Astrocyte (in vitro differentiated cells and primary cell): ENCODE measurements at regions not wholly inside any gene's neighbourhood (a gene's known extent, or its start where the extent isn't known, plus 50 kb on each side); places are given as distances from the start of the nearest gene placed in this dataset.

Source experiments
- DNase-seq: peaks from one replicate; pipeline ENCODE4 v3.0.0-alpha.2; 2010; ENCODE audit warnings: low read depth
- FAIRE-seq: peaks from 2 replicates; lab custom pipeline; 2011; peaks lifted over from hg19 to GRCh38; lab: Jason Lieb, UNC
- H2AFZ ChIP-seq: 2 replicates; pipeline ENCODE4 v1.6.0; 2012; ENCODE audit warnings: low read depth, low read length, inconsistent platforms
- H3K27ac ChIP-seq: 2 replicates; pipeline ENCODE4 v1.5.1; 2011; ENCODE audit warnings: low read depth, low read length, inconsistent platforms
- H3K27me3 ChIP-seq: 2 replicates; pipeline ENCODE4 v1.6.0; 2011; ENCODE audit warnings: low read length, inconsistent platforms; ENCODE audit not compliant: insufficient read depth
- H3K36me3 ChIP-seq: 2 replicates; pipeline ENCODE4 v1.5.1; 2011; ENCODE audit warnings: low read length, inconsistent platforms; ENCODE audit not compliant: insufficient read depth
- H3K4me1 ChIP-seq: 2 replicates; pipeline ENCODE4 v1.5.1; 2011; ENCODE audit warnings: low read length, inconsistent platforms; ENCODE audit not compliant: insufficient read depth
- H3K4me2 ChIP-seq: 2 replicates; pipeline ENCODE4 v1.6.0; 2012; ENCODE audit warnings: low read length, inconsistent platforms
- H3K4me3 ChIP-seq: 2 replicates; pipeline ENCODE4 v1.5.1; 2011; ENCODE audit warnings: low read depth, mild to moderate bottlenecking, low read length, inconsistent platforms; ENCODE audit not compliant: insufficient read depth
- H3K79me2 ChIP-seq: 2 replicates; pipeline ENCODE4 v1.6.0; 2012; ENCODE audit warnings: mild to moderate bottlenecking, low read length, inconsistent platforms; ENCODE audit not compliant: insufficient read depth
- H3K9ac ChIP-seq: 2 replicates; pipeline ENCODE4 v1.6.0; 2012; ENCODE audit warnings: mild to moderate bottlenecking, low read length, inconsistent platforms
- H3K9me3 ChIP-seq: 2 replicates; pipeline ENCODE4 v1.5.1; 2012; ENCODE audit warnings: low read depth, mild to moderate bottlenecking, low read length, inconsistent platforms; ENCODE audit not compliant: insufficient read depth
- H4K20me1 ChIP-seq: 2 replicates; pipeline ENCODE4 v1.6.0; 2012; ENCODE audit warnings: low read length, inconsistent platforms; ENCODE audit not compliant: insufficient read depth
- H3K27ac Mint-ChIP-seq: one replicate; pipeline ENCODE4 v1.8.0; 2021; ENCODE audit warnings: mild to moderate bottlenecking, mixed read lengths; ENCODE audit not compliant: unreplicated experiment
- H3K27me3 Mint-ChIP-seq: one replicate; pipeline ENCODE4 v1.8.0; 2021; ENCODE audit warnings: low read depth, mixed read lengths; ENCODE audit not compliant: unreplicated experiment
- H3K36me3 Mint-ChIP-seq: one replicate; pipeline ENCODE4 v1.8.0; 2021; ENCODE audit warnings: low read depth, mixed read lengths; ENCODE audit not compliant: unreplicated experiment
- H3K4me1 Mint-ChIP-seq: one replicate; pipeline ENCODE4 v1.8.0; 2021; ENCODE audit warnings: low read depth, mixed read lengths; ENCODE audit not compliant: unreplicated experiment
- H3K4me3 Mint-ChIP-seq: one replicate; pipeline ENCODE4 v1.8.0; 2021; ENCODE audit warnings: mild to moderate bottlenecking, moderate library complexity, mixed read lengths; ENCODE audit not compliant: unreplicated experiment
- H3K9me3 Mint-ChIP-seq: one replicate; pipeline ENCODE4 v1.8.0; 2021; ENCODE audit warnings: mild to moderate bottlenecking, mixed read lengths; ENCODE audit not compliant: unreplicated experiment
- CTCF ChIP-seq: IDR thresholded peaks from 2 replicates; pipeline ENCODE4 v1.5.1; 2011; ENCODE audit warnings: low read depth, mild to moderate bottlenecking, inconsistent platforms, low read length, moderate library complexity; ENCODE audit not compliant: insufficient read depth
- EZH2 ChIP-seq: IDR thresholded peaks from 2 replicates; pipeline ENCODE4 v1.6.1; 2012; ENCODE audit warnings: mild to moderate bottlenecking, low read length, inconsistent platforms; ENCODE audit not compliant: insufficient read depth

GRCh38 chr9:115675834-115676233 lies 477.8 kb upstream of the PAPPA start:
- no peak overlapping the region for H3K27ac ChIP-seq
- TF ChIP-seq CTCF (no peak), EZH2 (no peak)
- no peaks in the 10 kb centered on the region for H4K20me1 ChIP-seq
- H3K4me2 ChIP-seq = no peak overlapping the region
- DNase-seq (no peak), FAIRE-seq (no peak)
- no peaks in the 10 kb centered on the region for H3K36me3 ChIP-seq
- no peak overlapping the region for H3K4me3 ChIP-seq
- Mint-ChIP-seq H3K4me1 (peaks cover 45% of the 10 kb centered on the region), H3K27me3 (no peaks in the 10 kb centered on the region), H3K36me3 (peaks cover 2% of the 10 kb centered on the region), H3K9me3 (peaks cover 6% of the 10 kb centered on the region), H3K27ac (peak overlapping the region; percentile 88), H3K4me3 (no peak overlapping the region)
- H3K9me3 ChIP-seq = peaks cover 3% of the 10 kb centered on the region
- H3K27me3 ChIP-seq = no peaks in the 10 kb centered on the region
- H3K9ac ChIP-seq = no peak overlapping the region
- H3K4me1 ChIP-seq = peaks cover 31% of the 10 kb centered on the region
- H3K79me2 ChIP-seq = no peaks in the 10 kb centered on the region
- H2AFZ ChIP-seq = no peak overlapping the region

- Mint-ChIP-seq H3K4me1 (peaks cover 10% of the 10 kb centered on the region), H3K27ac (peak overlapping the region; percentile 6), H3K4me3 (no peak overlapping the region), H3K36me3 (peaks cover 2% of the 10 kb centered on the region), H3K9me3 (peaks cover 9% of the 10 kb centered on the region), H3K27me3 (no peaks in the 10 kb centered on the region)
- Histone ChIP-seq H2AFZ (no peak overlapping the region), H3K4me1 (no peaks in the 10 kb centered on the region), H3K9ac (no peak overlapping the region), H3K4me3 (no peak overlapping the region), H3K4me2 (no peak overlapping the region), H3K27me3 (no peaks in the 10 kb centered on the region), H3K79me2 (no peaks in the 10 kb centered on the region), H4K20me1 (no peaks in the 10 kb centered on the region), H3K27ac (no peak overlapping the region), H3K36me3 (no peaks in the 10 kb centered on the region), H3K9me3 (peaks cover 3% of the 10 kb centered on the region)
- no peak for TF ChIP-seq EZH2
- TF ChIP-seq CTCF = no peak
- no peak for FAIRE-seq
- no peak for DNase-seq
These were observed 473.4 kb upstream of the PAPPA start for GRCh38 chr9:115680231-115680630.

GRCh38 chr9:115681585-115681984 lies 472.0 kb upstream of the PAPPA start:
- Mint-ChIP-seq H3K27me3 (no peaks in the 10 kb centered on the region), H3K4me3 (no peak overlapping the region), H3K27ac (no peak overlapping the region), H3K9me3 (peaks cover 9% of the 10 kb centered on the region), H3K36me3 (peaks cover 2% of the 10 kb centered on the region), H3K4me1 (peaks cover 4% of the 10 kb centered on the region)
- Histone ChIP-seq H3K27me3 (no peaks in the 10 kb centered on the region), H3K36me3 (no peaks in the 10 kb centered on the region), H3K27ac (no peak overlapping the region), H3K4me3 (no peak overlapping the region), H3K9me3 (peaks cover 3% of the 10 kb centered on the region), H2AFZ (no peak overlapping the region), H3K4me1 (no peaks in the 10 kb centered on the region), H3K4me2 (no peak overlapping the region), H3K9ac (no peak overlapping the region), H3K79me2 (no peaks in the 10 kb centered on the region), H4K20me1 (no peaks in the 10 kb centered on the region)
- TF ChIP-seq EZH2 (no peak), CTCF (no peak)
- no peak for DNase-seq
- FAIRE-seq = no peak
